HG02798 (cell line): ENCODE measurements at regions not wholly inside any gene's neighbourhood (a gene's known extent, or its start where the extent isn't known, plus 50 kb on each side); places are given as distances from the start of the nearest gene placed in this dataset.

Experiments
- ATAC-seq: cut with Tn5 transposase; IDR thresholded peaks from one replicate; pipeline ENCODE4 v1.9.1; 2021; ENCODE audit warnings: mild to moderate bottlenecking; ENCODE audit not compliant: unreplicated experiment, poor library complexity

DNA sequence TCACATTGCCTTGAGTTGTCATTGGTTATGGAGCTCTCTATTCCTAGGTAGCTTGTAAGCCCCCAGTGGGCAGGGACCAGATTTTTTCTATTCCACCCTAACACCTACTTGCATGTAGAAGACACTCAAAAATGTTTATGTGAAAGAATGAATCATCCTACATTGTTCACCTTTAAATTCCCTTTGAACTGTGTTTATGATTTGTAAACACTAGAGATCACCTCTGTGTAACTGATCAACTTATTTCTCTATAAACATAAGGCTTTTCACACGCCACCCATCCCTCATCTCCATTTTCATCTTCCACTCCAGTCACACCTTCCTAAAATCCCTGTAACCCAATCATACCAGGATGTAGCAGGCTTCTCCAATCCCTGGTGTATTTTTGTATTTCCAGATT is 142.6 kb upstream of the LEF1 start:
- no peak for ATAC-seq

GRCh38 chr4:108303488-108304177 is 134.9 kb upstream of the LEF1 start:
- ATAC-seq, result no peak

DNA sequence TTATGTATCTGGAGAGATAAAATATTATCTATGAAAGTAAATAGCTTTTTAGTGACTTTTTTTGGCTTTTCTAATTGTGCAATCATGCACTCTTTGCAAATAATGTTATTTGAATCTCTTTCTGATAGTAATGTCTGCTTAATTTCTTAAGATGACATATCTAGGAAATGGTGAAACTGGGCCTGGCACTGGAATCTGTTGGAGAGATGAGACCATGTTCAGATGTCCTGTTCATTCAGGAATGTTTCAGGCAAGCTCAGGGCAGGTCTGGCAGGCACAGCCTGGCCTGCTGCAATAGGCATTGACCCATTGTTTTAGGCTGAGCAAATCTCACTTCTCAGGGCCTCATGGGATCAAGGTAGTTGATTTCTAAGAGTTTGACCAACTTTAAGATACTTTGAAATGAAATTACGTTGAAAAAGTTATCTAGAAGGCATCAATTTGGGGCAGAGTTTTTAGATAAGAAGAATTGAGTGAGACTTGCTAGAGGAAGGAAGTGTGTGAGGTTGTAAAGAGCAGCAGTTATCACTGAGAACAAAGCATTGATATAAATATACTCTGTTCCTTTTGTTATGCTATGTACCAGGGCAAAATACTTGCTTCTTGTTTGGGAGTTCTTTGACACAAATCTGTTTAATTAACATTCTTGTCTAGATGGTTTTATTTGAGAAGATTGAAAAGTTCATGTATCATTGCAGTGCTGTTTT is 133.0 kb upstream of the LEF1 start:
- no peak for ATAC-seq

- ATAC-seq, result no peak
Observed at GRCh38 chr4:108297605-108298004, 128.9 kb upstream of the LEF1 start.

DNA sequence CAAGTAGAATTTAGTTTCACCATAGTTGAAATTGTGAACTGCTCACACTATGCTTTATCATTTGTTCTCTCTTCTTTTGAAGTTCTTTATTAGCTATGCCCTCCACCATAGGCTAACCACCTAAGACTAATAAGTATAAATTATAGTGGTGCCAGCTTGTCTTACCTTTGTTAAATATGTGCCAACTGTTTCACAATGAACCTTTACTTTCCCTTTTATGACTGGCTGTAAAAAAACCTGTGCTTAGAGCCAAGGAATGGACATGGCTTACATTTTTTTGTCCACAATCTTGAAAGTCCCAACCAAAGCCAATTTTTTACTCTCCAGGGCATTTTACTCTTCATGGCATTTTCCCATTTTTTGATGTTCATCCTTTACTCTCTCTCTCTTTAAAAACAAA is 123.5 kb upstream of the LEF1 start:
- no peak for ATAC-seq

DNA sequence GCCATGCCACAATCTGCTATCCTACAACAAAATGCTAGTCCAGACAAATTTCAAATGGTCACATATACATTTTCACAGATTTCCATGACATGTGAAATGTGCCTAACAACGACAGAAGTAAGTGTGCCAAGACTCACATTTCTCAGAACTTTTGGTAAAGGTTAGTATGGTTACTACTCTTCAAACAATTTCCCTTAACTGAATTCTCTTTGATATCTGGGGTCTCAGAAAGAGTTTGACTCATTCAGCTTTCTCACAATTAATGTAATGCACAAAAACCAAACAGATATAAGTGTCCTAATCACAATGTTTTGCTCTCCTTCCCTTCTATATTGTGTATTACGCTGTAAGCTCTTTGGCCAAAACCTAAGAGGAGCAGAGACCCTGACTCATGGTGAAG is 122.4 kb upstream of the LEF1 start:
- ATAC-seq, result no peak

GRCh38 chr4:108287834-108288413 is 119.2 kb upstream of the LEF1 start:
- no peak for ATAC-seq

DNA sequence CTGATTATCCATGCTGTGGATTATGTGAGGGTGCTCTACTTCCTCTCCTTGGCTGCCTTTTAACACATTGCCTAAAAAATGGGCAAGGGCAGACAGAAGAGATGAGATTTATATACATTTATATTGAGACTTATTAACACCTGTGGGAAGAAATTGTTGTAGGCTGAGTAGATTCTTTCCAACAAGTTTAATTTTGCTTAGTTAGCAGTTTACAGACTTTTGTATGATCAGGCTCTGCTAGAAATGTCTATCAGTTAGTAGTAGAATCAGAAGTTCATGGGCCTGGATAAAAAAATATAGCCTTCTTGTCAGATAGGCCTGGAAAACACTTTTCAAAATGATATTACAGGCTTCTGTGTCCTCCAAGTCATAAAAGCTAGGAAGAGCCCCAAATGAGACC is 111.3 kb upstream of the LEF1 start:
- ATAC-seq, result no peak

DNA sequence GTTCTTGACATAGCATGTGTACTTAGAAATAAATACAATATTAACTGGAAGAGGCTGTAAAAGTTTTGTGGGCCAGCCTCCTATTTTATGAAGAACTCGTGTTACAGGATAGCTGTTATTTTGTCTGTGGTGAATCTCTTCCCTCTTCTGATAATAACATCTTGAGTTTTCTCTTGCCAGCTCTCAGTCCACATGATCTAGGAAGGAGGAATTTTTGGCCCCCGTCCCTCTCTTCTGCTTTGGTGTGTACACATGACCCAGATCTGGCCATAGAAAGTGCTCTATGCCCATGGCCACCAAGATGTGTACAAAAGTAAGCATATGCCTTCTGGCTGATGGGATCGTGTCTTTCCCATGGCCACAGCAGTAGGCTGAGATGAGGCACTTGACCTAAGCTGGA is 108.0 kb upstream of the LEF1 start:
- no peak for ATAC-seq

GRCh38 chr4:108272986-108273385 is 104.3 kb upstream of the LEF1 start:
- ATAC-seq, result no peak

- no peak for ATAC-seq
Observed at GRCh38 chr4:108272561-108272960, 103.8 kb upstream of the LEF1 start.

- no peak for ATAC-seq
Observed at GRCh38 chr4:108272046-108272445, 103.3 kb upstream of the LEF1 start.

GRCh38 chr4:108270466-108271450 is 102.0 kb upstream of the LEF1 start:
- ATAC-seq, result no peak

DNA sequence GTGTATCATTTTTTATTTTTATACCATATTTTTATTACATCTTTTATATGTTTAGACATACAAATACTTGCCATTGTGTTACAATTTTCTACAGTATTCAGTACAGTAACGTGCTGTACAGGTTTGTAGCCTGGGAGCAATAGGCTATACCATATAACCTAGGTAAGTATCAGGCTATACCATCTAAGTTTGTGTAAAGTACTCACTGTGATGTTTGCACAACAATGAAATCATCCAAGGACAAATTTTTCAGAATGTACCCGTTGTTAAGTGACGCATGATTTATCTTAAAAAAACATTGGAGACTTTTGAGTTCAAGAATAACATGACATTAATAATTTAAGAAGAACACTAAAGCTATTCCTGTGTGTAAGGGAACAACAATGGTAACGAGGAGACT is 96.0 kb upstream of the LEF1 start:
- ATAC-seq, result no peak

GRCh38 chr4:108263057-108263456 is 94.3 kb upstream of the LEF1 start:
- no peak for ATAC-seq

GRCh38 chr4:108261026-108261425 is 92.3 kb upstream of the LEF1 start:
- ATAC-seq, result no peak

DNA sequence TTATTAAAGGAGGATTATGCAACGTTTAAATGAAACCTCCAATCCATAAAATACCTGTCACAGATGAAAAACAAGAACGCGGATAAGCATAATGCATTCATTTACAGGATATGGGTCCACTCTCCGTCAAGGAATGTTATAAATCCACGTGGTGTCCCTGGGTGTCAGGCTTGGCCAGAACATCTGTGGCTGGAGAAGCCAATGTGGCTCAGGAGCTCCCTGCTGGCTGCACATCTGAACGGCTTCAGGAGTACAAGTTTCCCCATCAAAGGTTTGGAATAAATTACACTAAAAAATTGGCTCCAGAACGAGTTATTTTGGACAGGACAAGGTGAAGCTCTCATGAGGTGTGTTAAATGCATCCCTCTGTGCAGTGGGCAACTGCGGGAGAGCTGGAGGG is 87.8 kb upstream of the LEF1 start:
- ATAC-seq, result no peak

GRCh38 chr4:108255203-108255747 is 86.5 kb upstream of the LEF1 start:
- ATAC-seq, result no peak

DNA sequence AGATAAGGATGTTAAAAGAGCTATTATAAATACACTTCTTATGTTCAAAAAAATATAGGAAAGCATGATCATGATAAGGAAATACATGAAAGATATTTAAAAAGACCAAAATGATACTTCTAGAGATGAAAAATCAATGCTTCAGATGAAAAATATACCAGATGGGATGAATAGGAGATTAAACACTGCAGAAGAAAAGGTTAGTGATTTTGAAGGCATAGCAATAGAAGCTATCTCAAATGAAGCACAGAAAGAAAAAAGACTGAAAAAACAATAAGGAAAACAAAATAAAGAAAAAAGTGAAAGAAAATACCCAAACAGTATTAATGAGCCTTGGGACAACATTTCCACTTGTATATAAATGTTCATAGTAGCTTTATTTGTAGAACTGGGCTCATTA is 80.7 kb upstream of the LEF1 start:
- ATAC-seq, result no peak

DNA sequence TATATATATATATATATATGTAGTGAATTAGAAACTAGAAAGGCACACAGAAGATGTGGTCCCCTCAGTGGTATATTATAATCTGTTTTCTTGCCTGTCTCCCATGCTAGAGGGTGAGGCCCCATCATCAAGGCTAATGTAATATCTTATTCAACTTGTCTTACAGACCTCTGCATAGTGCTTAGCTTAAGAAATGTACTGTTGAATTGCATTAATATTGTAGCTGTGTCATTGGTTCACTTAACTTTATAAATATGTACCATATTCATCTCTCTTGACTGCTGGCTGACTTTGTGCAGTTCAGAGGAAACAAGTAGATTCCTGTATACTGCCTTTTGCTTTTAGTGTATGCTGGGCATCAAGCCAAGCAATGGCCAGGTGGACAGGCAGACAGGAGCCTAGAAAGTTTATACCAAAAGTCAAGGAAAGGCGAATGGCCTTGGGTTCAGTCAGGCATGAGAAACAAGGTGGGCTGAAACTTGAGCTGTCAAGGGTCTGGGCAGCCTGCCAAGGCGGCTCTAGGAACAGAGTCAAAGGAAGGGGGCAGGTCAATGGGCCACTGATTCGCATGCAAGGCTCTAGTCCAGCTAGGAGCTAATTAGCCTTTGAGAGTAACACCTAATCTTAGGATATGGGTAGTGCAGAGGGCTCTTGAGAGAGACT is 78.8 kb upstream of the LEF1 start:
- ATAC-seq, result no peak
